NCI-H526 treated with DMSO at 0.1 percent for 48 hours (cell line): ENCODE measurements at regions not wholly inside any gene's neighbourhood (a gene's known extent, or its start where the extent isn't known, plus 50 kb on each side); places are given as distances from the start of the nearest gene placed in this dataset.

Experiments used
- DNase-seq: peaks from one replicate; lab custom pipeline; 2025; lab: John Stamatoyannopoulos, UW

DNA sequence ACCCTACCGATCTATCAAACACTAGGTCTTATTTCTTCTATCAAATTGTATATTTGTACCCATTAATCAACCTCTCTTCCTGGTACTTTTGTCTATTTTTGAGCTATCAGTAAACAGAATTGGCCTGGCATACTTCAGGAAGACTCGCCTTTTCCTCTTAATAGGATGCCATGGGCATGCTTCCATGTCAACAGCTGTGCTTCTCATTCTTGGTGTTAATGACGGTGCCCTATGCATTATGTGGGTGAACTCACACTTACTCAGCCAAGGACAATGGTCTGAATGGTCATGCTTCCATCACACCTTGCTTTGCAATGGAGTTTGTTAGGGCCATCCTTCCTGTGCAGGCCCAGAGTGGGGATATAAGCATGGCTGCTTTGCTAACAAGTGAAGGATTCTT is 521.8 kb downstream of the MIAT start:
- no peak for DNase-seq

DNA sequence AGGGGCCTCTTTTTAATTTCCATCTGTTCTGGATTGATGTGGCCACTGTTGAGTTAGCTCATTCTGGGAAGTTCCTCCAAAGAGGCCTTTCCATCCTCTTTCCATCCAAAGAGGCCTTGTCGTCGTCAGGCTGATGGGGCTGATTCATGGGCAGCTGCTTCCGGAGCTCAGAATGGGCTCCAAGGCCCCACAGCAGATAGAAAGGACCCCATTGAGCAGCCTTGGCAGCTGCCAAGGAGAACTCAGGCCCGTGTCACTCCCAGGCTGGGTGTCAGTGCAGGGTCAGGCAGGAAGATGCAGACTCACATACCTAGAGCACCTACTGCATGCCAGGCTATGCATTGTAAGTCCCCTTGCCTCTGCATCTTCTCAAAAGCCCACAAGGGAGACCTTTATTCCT is 524.1 kb downstream of the MIAT start:
- no peak for DNase-seq

DNA sequence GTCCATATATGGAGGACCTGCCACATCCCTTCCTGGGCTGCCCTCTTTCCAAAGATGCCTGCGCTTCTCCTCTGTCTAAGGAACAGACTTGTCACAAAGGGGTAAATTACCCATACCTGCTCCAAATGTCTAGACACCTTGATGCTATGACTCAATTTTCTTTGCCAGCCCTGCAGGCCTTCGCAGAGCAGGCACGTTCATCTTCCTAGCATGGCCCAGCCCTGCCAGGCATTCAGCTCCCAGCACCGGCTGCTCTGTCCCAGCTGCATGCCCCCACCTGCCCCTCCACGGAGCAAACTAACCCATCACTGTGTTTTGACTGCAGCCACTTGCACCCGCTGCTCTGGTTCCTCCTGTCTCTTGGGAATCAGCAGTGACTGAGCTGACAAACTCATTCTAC is 526.1 kb downstream of the MIAT start:
- no peak for DNase-seq

DNA sequence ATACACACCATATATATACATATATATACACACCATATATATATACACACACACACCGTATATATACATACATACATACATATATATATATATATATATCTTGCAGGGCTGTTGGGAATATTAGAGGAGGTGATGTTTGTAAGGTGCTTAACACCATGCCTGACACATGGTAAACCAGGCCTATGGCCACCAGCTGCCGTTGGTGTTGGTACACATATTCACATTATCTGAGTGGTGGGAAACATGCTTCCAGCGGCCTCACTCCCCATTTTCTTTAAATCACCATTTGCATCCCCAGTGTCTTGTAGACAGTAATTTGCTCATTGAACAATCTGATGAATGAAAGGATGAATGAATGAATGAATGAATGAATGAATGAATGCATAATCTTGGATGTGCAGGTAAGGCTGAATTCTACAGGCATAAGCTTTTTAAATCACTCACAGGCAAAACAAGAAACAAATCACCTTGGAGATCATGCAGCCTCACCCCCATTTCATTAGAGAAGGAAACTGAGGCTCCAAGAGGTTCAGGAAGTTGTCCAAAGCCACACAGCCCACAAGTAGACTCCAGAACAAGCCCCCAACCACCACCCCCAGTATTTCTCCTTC is 527.8 kb downstream of the MIAT start:
- no peak for DNase-seq

DNA sequence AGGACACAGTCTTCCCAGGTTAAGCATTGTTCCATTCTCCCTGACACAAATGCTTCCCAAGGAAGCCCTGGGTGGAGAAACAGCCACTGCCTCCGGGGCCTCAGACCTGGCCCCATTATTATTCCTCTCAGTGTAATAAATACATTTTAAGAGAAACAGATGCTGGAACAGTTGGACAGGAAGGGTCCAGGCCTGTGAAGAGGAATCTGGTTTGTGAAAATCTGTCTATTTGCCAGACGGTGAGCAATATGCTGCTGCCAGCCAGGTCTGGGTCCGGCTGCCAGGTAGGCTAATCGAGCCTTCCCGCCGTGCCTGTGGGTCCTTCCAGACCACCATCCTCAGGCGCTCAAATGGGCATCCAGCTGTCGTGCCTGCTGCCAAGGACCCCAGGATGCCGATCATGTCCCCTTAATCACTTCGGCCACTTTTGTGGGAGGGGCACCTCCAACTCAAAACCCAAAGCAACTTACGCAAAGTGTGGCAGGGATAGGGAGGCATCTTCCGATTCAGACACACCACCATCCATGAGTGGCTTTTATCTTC is 528.4 kb downstream of the MIAT start:
- no peak for DNase-seq

DNA sequence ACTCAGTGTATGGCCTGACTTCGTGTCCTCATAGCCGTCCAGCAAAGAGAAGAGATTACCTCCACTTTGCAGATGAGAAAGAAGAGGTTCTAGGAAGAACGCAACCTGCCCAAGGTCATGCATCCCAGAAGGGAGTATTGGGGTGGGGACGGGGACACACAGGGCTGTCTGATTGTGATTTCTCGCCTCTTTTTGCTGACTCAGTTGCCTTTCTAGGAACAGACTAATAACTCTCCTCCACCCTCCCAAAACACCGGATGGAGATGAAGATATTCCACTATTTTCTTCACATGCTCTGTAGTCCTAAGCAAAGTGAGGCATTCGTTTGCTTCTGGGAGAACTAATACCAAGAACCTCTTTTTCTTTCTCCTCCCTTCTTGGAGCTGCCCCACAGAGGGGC is 529.3 kb downstream of the MIAT start:
- DNase-seq = no peak

DNA sequence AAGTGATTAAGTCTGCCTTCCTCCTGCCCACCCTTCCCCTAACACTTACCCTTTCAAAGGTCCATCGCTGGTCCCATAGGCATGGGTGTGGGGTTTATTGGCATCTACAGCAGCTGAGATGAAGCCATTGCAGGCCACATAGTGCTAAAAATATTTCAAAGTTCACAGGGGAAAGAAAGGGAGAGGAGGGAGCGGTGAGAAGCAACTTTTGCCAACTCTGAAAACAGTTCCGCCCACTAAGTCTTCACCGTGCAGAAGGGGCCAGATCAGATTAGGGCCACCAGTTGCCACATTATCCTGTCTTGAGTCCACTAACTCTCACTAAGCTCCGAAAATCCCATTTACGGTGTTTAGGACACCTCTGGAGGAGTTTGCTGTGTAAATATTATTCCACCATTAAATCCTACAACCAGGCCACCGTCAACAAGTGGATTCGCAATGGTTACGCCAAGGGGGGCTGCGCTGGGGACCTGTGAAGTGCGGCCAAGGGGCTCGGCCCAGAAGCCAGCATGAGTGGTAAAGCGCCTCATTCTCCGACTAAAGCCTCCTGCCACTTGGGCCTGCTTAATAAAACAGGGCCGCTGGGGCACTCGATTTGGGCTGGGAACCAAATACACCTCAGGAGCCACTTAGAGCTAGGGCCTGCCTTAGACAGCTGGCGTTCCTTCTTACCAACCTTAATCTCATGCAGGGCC is 534.9 kb downstream of the MIAT start:
- no peak for DNase-seq

DNA sequence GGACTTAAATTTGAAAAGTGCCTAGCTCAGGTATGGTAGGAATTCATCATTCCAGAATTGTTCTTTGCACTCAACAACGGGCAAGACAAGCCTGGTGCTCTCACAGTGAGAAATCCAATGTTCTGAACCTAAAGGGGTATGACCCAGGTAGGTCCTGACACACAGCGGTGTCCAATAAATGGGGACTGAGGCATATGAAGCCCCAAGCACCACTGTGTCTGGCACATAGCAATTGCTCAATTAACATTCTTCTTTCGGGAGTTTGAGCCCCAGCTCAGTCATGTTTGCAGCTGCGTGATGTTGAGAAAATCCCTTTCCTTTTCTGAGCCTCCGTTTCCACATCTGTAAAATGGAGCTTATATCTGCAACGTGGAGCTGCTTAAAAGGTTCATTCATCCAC is 535.8 kb downstream of the MIAT start:
- no peak for DNase-seq

DNA sequence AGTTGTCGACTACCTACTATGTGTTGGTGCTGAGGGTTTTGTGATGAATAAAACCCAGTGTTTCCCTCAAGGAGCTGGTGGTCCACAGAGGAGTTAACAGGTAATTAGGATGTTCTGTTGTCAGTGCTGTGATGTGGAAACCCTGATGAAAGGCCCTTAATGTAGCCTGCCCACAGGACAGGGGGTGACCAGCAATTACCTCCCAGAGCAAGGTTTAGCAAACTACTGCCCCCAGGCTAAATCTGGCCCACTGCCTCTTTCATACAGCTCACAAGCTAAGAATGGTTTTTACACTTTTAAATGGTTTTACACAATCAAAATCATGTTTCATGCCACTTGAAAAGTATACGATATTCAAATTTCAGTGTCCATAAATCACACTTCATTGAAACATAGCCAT is 536.2 kb downstream of the MIAT start:
- no peak for DNase-seq

DNA sequence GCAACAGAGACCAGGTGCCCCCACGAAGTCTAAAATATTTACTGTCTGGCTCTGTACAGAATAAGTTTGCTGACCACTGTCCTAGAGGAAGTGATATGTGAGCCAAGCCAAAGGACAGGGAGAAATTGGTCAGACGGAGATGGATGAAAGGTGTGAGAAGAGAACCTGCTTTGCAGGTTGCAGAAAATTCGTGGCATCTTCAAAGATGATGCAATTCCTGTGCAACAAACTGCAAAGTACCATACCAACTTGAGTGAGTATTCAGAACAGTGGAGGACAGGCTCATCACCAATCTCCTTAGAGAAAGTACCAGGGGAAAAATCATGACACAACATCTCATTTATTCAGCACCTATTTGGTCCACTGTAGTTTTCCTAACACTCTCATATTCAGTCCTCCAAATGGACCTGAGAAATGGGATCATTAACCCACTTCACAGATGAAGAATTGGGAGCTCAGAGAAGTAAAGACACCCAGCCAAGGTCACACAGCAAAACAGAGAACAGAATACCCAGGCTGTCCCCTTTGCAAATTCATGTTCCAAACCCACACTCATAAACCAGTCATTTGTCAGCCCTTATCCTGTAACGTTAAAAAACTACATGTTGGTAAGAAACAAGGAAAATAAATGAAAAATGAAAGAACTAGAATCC is 536.8 kb downstream of the MIAT start:
- no peak for DNase-seq

DNA sequence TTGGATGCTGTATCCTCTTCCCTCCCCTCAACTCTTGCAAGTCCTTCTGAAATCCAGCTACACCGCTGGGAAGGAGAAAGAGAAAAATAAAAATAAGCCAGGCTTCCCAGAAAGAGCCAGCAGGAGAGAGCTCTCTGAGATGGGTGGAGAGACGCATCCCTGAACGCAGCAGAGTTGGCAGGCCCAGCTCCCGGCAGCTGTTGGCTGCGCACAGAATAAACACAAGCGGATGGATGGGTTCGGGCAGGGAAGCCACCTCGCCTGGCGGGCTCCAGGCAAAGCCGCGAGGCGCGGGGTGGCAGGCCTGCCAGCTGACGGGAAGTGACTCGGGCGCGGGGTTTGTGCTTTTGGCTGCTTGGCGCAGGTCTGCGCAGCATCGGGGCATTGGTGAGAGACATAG is 537.7 kb downstream of the MIAT start:
- no peak for DNase-seq

DNA sequence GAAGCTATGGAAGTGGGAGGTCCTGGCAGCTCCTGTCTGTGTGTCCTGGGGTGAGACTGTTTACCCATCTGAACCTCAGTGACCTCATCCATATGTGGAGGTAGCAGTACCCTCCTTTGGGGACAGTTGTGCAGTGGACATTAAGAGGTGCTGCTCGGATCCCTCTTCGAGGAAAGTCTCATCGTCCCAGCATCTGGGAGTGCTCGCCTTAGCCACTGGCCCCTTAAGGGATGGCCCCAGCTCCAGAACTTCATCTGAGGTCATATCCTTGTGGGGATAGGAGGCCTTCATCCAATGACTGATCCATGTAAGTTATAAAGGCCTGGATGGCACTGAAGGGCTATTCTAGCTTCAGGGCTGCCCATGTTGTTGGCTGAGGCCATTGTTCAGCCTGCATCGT is 538.1 kb downstream of the MIAT start:
- no peak for DNase-seq

DNA sequence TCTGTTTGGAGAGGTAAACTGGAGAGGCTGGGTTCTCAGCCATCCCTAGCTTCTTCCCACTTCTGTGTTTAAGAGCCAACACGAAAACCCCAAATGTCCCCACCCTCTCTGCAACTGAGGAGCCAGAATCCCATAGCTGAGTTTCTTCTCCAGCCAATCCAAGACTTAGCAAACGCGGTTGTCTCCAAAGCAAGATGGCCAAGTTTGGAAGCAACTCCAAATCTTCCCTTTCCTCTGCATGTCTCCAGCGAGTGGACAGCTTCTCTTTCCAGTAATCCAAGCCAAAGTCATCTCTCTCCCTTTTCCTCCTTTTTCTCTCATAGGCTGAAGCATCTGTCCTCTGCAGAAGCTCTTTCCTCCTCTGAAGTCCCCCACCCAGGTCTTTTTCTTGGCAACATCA is 539.2 kb downstream of the MIAT start:
- DNase-seq = no peak

DNA sequence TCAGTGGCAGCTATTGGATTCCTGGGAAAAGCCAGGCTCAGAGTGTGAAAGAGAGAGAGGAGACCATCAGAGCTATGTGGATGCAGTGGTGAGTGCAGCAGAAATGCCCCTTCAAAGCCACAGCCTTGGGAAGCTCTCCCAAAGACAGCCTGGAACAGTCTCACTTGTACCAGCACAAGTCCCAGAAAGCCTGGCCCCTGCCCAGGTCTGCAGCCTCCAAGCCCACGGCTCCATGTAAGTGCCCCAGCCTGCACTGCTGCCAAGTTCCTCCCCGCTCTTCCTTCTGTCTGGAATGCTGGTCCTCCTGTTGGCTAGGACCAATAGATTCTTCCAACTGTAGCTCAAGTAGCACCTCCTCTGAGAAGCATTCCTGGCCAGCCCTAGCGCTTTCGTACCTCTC is 539.7 kb downstream of the MIAT start:
- DNase-seq = no peak

DNA sequence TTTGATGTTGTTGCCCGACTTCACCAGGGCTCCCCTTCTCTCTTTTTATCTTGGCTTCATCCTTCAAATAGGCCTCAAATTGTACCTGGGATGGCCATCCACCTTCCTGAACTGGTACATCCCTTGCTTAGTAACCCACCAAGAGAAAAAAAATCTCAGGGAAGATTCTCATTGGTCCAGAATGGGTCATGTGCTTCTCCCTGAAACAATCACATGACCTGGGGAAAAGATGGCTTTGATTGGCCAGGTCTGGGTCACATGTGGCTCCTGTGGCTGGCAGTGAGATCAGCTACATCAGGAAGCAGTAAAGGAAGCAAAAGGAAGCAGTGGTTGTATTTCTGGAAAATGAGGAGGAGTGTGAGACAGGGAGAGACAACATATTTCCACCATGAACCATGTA is 540.2 kb downstream of the MIAT start:
- DNase-seq = no peak

DNA sequence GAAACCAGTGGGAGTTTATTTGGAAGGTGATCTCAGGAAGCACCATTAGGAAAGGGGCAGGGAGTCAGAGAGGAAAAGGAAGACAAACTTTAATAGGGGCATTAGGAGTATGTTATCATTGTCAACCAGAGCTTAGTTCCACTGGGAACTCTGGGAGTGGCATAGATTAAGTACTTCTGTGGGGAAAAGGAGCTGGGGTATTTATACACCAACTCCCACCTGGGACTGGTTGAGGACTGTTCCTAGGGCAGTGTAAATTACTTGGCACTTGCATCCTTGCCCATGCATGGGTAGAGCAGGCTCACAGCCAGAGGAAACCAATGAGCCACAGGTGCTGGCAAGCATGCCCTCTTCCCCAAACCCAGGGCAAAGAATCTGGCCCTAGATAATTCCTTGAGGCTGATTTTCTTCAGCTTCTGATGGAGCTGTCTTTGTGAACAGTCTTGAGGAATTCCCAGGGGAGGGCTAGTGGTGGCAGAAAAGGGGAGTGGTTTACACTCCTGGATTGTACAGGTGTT is 541.2 kb downstream of the MIAT start:
- no peak for DNase-seq

DNA sequence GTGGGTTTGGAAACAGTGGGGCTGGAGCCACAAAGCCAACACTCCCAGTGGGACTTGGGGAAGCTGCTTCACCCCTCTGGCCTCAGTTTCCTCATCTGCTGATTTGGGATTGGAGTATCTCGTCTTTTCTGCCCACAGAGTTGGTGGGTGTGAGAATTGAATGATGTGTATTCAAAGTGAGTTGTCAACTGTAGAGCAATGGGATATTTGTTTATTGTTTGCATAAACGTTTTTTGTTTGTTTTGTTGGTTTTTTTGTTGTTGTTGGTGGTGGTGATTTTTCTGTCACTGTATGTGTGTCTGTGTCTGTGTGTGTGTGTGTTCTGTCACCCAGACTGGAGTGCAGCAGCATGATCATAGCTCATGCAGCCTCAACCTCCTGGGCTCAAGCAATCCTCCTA is 542.0 kb downstream of the MIAT start:
- DNase-seq = peak; percentile 2

DNA sequence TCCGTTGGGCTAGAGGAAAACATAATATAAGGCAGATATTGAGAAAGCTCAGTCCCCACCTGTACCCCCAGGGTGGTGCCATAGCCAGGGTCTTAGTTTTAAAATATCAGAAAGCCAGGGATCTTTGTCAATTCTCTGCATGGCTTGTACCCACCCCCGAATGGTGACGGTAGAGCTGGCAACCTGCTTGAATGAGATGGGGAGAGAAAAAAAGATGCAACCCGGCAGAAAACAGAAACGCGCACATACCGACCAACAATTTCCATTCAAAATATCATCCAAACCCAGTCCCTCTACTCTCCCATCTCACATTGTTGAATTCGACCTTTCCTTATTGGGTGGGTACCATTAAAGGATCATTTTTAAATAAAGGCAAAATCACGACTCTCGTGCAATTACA is 543.9 kb downstream of the MIAT start:
- DNase-seq = no peak

DNA sequence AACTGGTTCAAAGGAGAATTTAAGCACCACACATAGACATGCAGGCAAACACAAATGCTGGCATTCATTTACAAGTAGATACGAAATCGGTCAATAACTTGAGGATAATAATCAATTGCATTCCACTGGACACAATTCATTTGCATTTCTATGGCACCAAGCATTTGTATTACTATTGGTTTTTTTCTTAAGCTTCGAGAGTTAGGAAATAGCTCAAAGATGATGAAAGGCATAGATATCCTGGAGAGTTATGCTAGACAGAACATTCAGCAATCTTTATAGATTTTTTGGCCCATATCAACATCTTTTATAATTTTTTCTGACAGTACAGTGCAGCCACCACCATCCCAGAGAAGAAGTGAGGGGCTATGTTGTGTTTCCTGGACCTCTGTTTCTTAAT is 544.4 kb downstream of the MIAT start:
- DNase-seq = no peak

DNA sequence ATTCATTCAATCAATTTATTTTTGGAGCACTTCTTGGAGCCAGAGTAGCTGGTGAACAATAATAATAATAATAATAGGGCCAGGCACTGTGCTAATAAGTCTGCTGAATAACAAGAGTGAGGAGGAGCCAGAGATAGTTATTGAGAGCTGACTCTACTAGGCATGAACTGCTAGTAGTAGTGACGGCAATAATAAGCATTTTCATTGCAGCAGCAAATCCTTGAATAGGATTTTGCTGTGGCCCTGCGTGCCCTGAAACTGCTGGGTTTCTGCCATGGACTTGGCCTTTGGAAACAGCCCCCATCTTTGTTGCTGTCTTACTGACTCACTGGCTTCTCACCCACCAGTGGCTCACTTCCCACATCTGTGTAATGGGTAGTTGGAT is 545.9 kb downstream of the MIAT start:
- DNase-seq = no peak

DNA sequence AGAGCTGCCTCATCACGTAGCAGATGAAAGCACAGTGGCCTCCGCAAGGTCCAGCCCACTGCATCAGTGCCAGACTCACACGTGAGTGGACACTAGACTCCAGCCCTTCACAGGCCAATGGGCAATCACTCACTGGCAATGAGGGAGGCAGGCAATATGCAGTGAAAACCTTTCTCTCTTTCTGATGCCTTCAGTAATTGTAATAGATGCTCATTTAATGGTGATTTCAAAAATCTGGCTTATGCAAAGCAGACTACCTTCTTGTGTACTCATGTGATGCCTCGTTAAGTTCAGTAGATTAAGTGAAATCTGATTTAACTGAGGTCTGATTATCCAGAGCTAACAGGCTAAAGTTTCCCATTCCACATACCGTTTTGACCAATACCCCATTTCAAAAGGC is 546.9 kb downstream of the MIAT start:
- no peak for DNase-seq

DNA sequence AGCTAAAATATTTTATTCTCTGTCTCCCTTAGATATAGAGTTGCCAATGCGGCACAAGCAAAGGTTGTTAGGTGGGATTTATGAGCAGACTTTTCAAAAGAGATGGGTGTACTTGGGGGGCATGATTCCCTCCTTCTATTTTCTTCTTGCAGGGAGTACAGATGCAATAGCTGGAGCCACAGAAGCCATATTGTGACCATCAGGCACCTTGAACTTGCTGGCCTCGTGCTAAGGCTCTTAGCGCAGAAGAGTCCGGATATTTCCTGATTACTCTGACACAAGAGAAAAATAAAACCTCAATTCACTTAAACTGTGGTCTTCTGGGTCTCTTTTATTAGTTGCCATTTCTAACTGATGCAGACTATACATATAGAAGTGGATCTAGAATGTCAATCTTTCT is 547.4 kb downstream of the MIAT start:
- no peak for DNase-seq
